WTC11 (cell line): ENCODE measurements at regions not wholly inside any gene's neighbourhood (a gene's known extent, or its start where the extent isn't known, plus 50 kb on each side); places are given as distances from the start of the nearest gene placed in this dataset.

Experiments
- CREB1 ChIP-seq: sonication (generic); formaldehyde crosslinking; IDR thresholded peaks from 2 replicates; pipeline ENCODE4 v1.8.0; 2023; ENCODE audit warnings: mild to moderate bottlenecking, missing genetic modification reagents
- NR1H2 ChIP-seq: sonication (generic); formaldehyde crosslinking; IDR thresholded peaks from 2 replicates; pipeline ENCODE4 v1.9.0; 2021; ENCODE audit warnings: mild to moderate bottlenecking, moderate library complexity, missing genetic modification reagents
- SMAD3 ChIP-seq: sonication (generic); formaldehyde crosslinking; IDR thresholded peaks from 2 replicates; pipeline ENCODE4 v1.8.0; 2022; ENCODE audit warnings: missing genetic modification reagents, mild to moderate bottlenecking, borderline replicate concordance
- TF ChIP-seq, protein P1 (sequence below): fragments of 200-600 bp; IDR thresholded peaks from 2 replicates; pipeline ENCODE4 v1.8.0; 2022; ENCODE audit warnings: antibody characterized with exemption

- TF ChIP-seq, protein P1, sequence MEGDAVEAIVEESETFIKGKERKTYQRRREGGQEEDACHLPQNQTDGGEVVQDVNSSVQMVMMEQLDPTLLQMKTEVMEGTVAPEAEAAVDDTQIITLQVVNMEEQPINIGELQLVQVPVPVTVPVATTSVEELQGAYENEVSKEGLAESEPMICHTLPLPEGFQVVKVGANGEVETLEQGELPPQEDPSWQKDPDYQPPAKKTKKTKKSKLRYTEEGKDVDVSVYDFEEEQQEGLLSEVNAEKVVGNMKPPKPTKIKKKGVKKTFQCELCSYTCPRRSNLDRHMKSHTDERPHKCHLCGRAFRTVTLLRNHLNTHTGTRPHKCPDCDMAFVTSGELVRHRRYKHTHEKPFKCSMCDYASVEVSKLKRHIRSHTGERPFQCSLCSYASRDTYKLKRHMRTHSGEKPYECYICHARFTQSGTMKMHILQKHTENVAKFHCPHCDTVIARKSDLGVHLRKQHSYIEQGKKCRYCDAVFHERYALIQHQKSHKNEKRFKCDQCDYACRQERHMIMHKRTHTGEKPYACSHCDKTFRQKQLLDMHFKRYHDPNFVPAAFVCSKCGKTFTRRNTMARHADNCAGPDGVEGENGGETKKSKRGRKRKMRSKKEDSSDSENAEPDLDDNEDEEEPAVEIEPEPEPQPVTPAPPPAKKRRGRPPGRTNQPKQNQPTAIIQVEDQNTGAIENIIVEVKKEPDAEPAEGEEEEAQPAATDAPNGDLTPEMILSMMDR: no peak
- TF ChIP-seq CREB1 (no peak), SMAD3 (no peak), NR1H2 (CRISPR knock-in tag) (no peak)
Measured at GRCh38 chr9:31601666-31602065, 782.8 kb upstream of the ACO1 start.
